Loucy (cell line): ENCODE measurements at regions not wholly inside any gene's neighbourhood (a gene's known extent, or its start where the extent isn't known, plus 50 kb on each side); places are given as distances from the start of the nearest gene placed in this dataset.

Source experiments
- H2AFZ ChIP-seq: fragments of 200-600 bp; sonication (generic); 2 replicates; pipeline ENCODE4 v1.6.0; 2016; ENCODE audit warnings: antibody characterized with exemption, mild to moderate bottlenecking, low read length, moderate library complexity
- H3F3A ChIP-seq: fragments of 200-600 bp; 2 replicates; pipeline ENCODE4 v1.6.0; 2016; ENCODE audit warnings: antibody characterized with exemption, low read depth, mild to moderate bottlenecking
- H3K27me3 ChIP-seq: fragments of 200-600 bp; sonication (generic); 2 replicates; pipeline ENCODE4 v1.6.1; 2014; ENCODE audit warnings: low read length, mild to moderate bottlenecking; ENCODE audit not compliant: insufficient read depth, poor library complexity, severe bottlenecking
- H3K36me3 ChIP-seq: fragments of 200-600 bp; sonication (generic); 2 replicates; pipeline ENCODE4 v1.6.1; 2016; ENCODE audit warnings: low read length; ENCODE audit not compliant: insufficient read depth
- H3K4me1 ChIP-seq: fragments of 200-600 bp; sonication (generic); 2 replicates; pipeline ENCODE4 v1.5.1; 2014; ENCODE audit warnings: low read length, mild to moderate bottlenecking; ENCODE audit not compliant: insufficient read depth, poor library complexity, severe bottlenecking
- H3K4me2 ChIP-seq: fragments of 200-600 bp; sonication (generic); 2 replicates; pipeline ENCODE4 v1.6.0; 2014; ENCODE audit warnings: antibody characterized with exemption, low read length, low read depth, mild to moderate bottlenecking; ENCODE audit not compliant: poor library complexity, severe bottlenecking
- H3K4me3 ChIP-seq: fragments of 200-600 bp; sonication (generic); 2 replicates; pipeline ENCODE4 v1.5.1; 2014; ENCODE audit warnings: low read length, mild to moderate bottlenecking, mixed read lengths; ENCODE audit not compliant: poor library complexity, severe bottlenecking
- H3K79me2 ChIP-seq: fragments of 200-600 bp; sonication (generic); 2 replicates; pipeline ENCODE4 v1.6.1; 2014; ENCODE audit warnings: low read length; ENCODE audit not compliant: insufficient read depth
- H3K9ac ChIP-seq: fragments of 200-600 bp; sonication (generic); 2 replicates; pipeline ENCODE4 v1.6.0; 2014; ENCODE audit warnings: mild to moderate bottlenecking, low read depth, low read length, moderate library complexity; ENCODE audit not compliant: poor library complexity, severe bottlenecking
- H3K9me2 ChIP-seq: fragments of 200-600 bp; sonication (generic); replicated peaks from 2 replicates; pipeline ENCODE4 v1.6.1; 2016; ENCODE audit warnings: low read depth, low read length, mixed read lengths
- H3K9me3 ChIP-seq: fragments of 200-600 bp; sonication (generic); 2 replicates; pipeline ENCODE4 v1.6.1; 2014; ENCODE audit warnings: mild to moderate bottlenecking, antibody characterized with exemption, low read length, low read depth; ENCODE audit not compliant: insufficient read depth
- H4K20me1 ChIP-seq: fragments of 200-600 bp; sonication (generic); 2 replicates; pipeline ENCODE4 v1.6.0; 2014; ENCODE audit warnings: antibody characterized with exemption, low read length, mild to moderate bottlenecking; ENCODE audit not compliant: insufficient read depth, poor library complexity, severe bottlenecking
- CTCF ChIP-seq: fragments of 200-600 bp; sonication (generic); conservative IDR thresholded peaks from 2 replicates; pipeline ENCODE4 v1.5.1; 2014; ENCODE audit warnings: mild to moderate bottlenecking, antibody characterized with exemption, low read length
- EZH2phosphoT487 ChIP-seq: fragments of 200-600 bp; IDR thresholded peaks from 2 replicates; pipeline ENCODE4 v1.6.1; 2018; ENCODE audit warnings: antibody characterized with exemption, mild to moderate bottlenecking, moderate library complexity, borderline replicate concordance

GRCh38 chr16:79537584-79537983 lies 63.0 kb downstream of the MAF start:
- Histone ChIP-seq H3K4me2 (no peak overlapping the region), H4K20me1 (no peaks in the 10 kb centered on the region), H3K9me3 (no peaks in the 10 kb centered on the region), H3K79me2 (no peaks in the 10 kb centered on the region), H3K9me2 (no peaks in the 10 kb centered on the region), H3K27me3 (no peaks in the 10 kb centered on the region), H3F3A (no peaks in the 10 kb centered on the region), H2AFZ (no peak overlapping the region), H3K9ac (no peak overlapping the region), H3K4me1 (peaks cover 5% of the 10 kb centered on the region), H3K4me3 (no peak overlapping the region), H3K36me3 (no peaks in the 10 kb centered on the region)
- TF ChIP-seq CTCF (no peak), EZH2phosphoT487 (no peak)

- TF ChIP-seq CTCF (no peak), EZH2phosphoT487 (no peak)
- Histone ChIP-seq H3K36me3 (no peaks in the 10 kb centered on the region), H3K4me2 (no peak overlapping the region), H3K9ac (no peak overlapping the region), H3K4me3 (no peak overlapping the region), H3K9me2 (no peaks in the 10 kb centered on the region), H2AFZ (no peak overlapping the region), H3F3A (no peaks in the 10 kb centered on the region), H3K79me2 (no peaks in the 10 kb centered on the region), H3K4me1 (peaks cover 5% of the 10 kb centered on the region), H4K20me1 (no peaks in the 10 kb centered on the region), H3K9me3 (no peaks in the 10 kb centered on the region), H3K27me3 (no peaks in the 10 kb centered on the region)
These were observed 63.6 kb downstream of the MAF start for GRCh38 chr16:79536958-79537357.

DNA sequence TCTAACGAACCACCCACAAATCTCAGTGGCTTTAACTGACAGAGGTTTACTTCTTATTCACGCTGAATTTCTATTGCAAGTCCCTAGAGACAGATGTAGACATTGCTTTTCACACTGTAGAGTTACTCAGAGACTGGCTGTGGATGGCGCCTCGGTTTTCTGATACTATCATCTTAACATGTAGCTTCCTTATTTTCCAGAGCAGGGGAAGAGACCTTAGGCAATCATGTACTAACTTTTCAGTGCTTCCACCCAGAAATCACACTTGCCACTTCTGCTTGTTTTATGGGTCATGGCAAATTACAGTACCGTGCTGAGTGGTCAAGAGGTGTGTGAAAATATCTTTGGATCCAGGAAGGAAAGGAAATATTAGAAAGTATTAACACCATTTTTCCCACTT lies 65.4 kb downstream of the MAF start:
- Histone ChIP-seq H3K9me3 (no peaks in the 10 kb centered on the region), H2AFZ (no peak overlapping the region), H3K79me2 (no peaks in the 10 kb centered on the region), H3K4me1 (peaks cover 5% of the 10 kb centered on the region), H3K36me3 (no peaks in the 10 kb centered on the region), H3K27me3 (no peaks in the 10 kb centered on the region), H3K9me2 (no peaks in the 10 kb centered on the region), H3K4me3 (no peak overlapping the region), H3K4me2 (no peak overlapping the region), H3K9ac (no peak overlapping the region), H4K20me1 (no peaks in the 10 kb centered on the region), H3F3A (no peaks in the 10 kb centered on the region)
- TF ChIP-seq CTCF (no peak), EZH2phosphoT487 (no peak)
